ENCODE measurements at regions not wholly inside any gene's neighbourhood (a gene's known extent, or its start where the extent isn't known, plus 50 kb on each side); places are given as distances from the start of the nearest gene placed in this dataset.
A peak's percentile ranks its signal among the peaks of the same experiment; 100 is the strongest.

- Histone ChIP-seq H2BK15ac (ENCODE audit: low read length) (no peak overlapping the region), H3K27me3 (replicated peaks in 1 of 4; ENCODE audit: control insufficient read depth in 3 of 4, extremely low read depth in 1 of 4, insufficient read depth in 3 of 4, low read length in 3 of 4) (no peaks in the 10 kb centered on the region), H3K4me3 (ENCODE audit: extremely low read depth in 1 of 4, insufficient read depth in 2 of 4, low read depth in 3 of 4, low read length in 4 of 4) (no peak overlapping the region), H2BK20ac (ENCODE audit: low read length) (no peak overlapping the region), H3K23me2 (ENCODE audit: low read depth, low read length) (no peaks in the 10 kb centered on the region), H3K4ac (replicated peaks; ENCODE audit: insufficient read length, low read depth, low read length) (no peak overlapping the region), H3K14ac (ENCODE audit: insufficient read length) (no peak overlapping the region), H4K91ac (replicated peaks; ENCODE audit: insufficient read length, low read length) (no peak overlapping the region), H2AK5ac (ENCODE audit: low read depth, low read length) (no peak overlapping the region), H3K9me3 (ENCODE audit: insufficient read depth in 2 of 2, low read depth in 1 of 2, low read length in 1 of 2) (no peaks in the 10 kb centered on the region), H4K8ac (ENCODE audit: extremely low read depth, insufficient read depth, low read length) (no peak overlapping the region), H4K5ac (ENCODE audit: insufficient read length, low read depth, low read length) (no peak overlapping the region), H3K27ac (ENCODE audit: low read depth, low read length) (no peak overlapping the region), H2BK120ac (replicated peaks; ENCODE audit: low read depth, low read length) (no peak overlapping the region), H3K56ac (replicated peaks; ENCODE audit: insufficient read length, low read depth, low read length) (no peak overlapping the region), H4K20me1 (replicated peaks in 1 of 2; ENCODE audit: control insufficient read depth in 1 of 2, insufficient read depth in 2 of 2, low read length in 2 of 2) (no peaks in the 10 kb centered on the region), H3K23ac (ENCODE audit: insufficient read length) (no peak overlapping the region), H3K18ac (ENCODE audit: extremely low read depth, low read length) (no peak overlapping the region), H3K79me2 (ENCODE audit: control insufficient read depth in 1 of 2, insufficient read depth in 2 of 2, low read length in 2 of 2) (no peaks in the 10 kb centered on the region), H3K9ac (replicated peaks in 1 of 4; ENCODE audit: extremely low read depth in 1 of 4, low read depth in 3 of 4, low read length in 3 of 4) (no peak overlapping the region), H2AFZ (ENCODE audit: low read length) (0 out of 2 replicates have a peak overlapping the region, but pooled peaks have one; percentile 41), H3K4me2 (ENCODE audit: insufficient read depth in 1 of 2, low read depth in 2 of 2, low read length in 2 of 2) (no peak overlapping the region), H3K79me1 (ENCODE audit: low read depth, low read length) (no peaks in the 10 kb centered on the region), H2BK5ac (ENCODE audit: low read depth, low read length) (no peak overlapping the region), H3K4me1 (replicated peaks in 1 of 4; ENCODE audit: control insufficient read depth in 3 of 4, insufficient read depth in 4 of 4, low read length in 3 of 4) (peaks cover 0 to under 1% (median 0%) of the 10 kb centered on the region in 4 experiments; a peak in 1 of 7 replicates), H3K36me3 (ENCODE audit: control insufficient read depth in 2 of 4, insufficient read depth in 4 of 4, low read length in 3 of 4) (no peaks in the 10 kb centered on the region), H2BK12ac (ENCODE audit: low read depth, low read length) (peak overlapping the region; percentile 23; the same call in 1 of the 2 replicates)
- 93% methylated on average over 6 of the region's 6 CpGs; no CpG with 5 or more reads in 1 of the 2 experiments for WGBS, 2 experiments (ENCODE audit: extremely low coverage in 1 of 2, insufficient coverage in 1 of 2, insufficient read length in 1 of 2, insufficient replicate concordance in 2 of 2, low coverage in 1 of 2, low lambda C conversion rate in 2 of 2, missing lambda C conversion rate in 1 of 2)
- ChIA-PET POLR2A (ENCODE audit: partially characterized antibody) (no interaction called here), CTCF (ENCODE audit: partially characterized antibody) (no interaction called here)
- DNase-seq (ENCODE audit: low read depth in 1 of 2, low spot score in 2 of 2), result no peak
- no peak for FAIRE-seq
- no peak for TF ChIP-seq TCF12 (IDR thresholded peaks at IDR 0.05; ENCODE audit: low read depth, low read length)
- no peak for TF ChIP-seq JUN (IDR thresholded peaks at IDR 0.05; ENCODE audit: low read depth, low read length)
- no peak for TF ChIP-seq CBX5 (IDR thresholded peaks at IDR 0.05; ENCODE audit: low read depth, low read length)
- no peak for TF ChIP-seq ATF3 (IDR thresholded peaks at IDR 0.05; ENCODE audit: insufficient read depth, low read depth, low read length)
- TF ChIP-seq EZH2 (IDR thresholded peaks at IDR 0.05; ENCODE audit: low read depth, low read length, severe bottlenecking), result no peak
- no peak for TF ChIP-seq HDAC2 (IDR thresholded peaks at IDR 0.05; ENCODE audit: borderline replicate concordance in 1 of 2, low read depth in 2 of 2, low read length in 2 of 2)
Observed at GRCh38 chr5:74326571-74327338, 313.8 kb downstream of the ENC1 start.
